HFFc6 (cell line): ENCODE measurements at regions not wholly inside any gene's neighbourhood (a gene's known extent, or its start where the extent isn't known, plus 50 kb on each side); places are given as distances from the start of the nearest gene placed in this dataset.
A peak's percentile ranks its signal among the peaks of the same experiment; 100 is the strongest.

Experiments used
- DNase-seq: peaks from one replicate; pipeline ENCODE4 v3.0.0-alpha.2; 2018
- H3K27ac Mint-ChIP-seq: 2 replicates; pipeline ENCODE4 v1.8.0; 2020; ENCODE audit warnings: mild to moderate bottlenecking, mixed read lengths
- H3K27me3 Mint-ChIP-seq: 2 replicates; pipeline ENCODE4 v1.8.0; 2021; ENCODE audit warnings: mild to moderate bottlenecking, moderate library complexity, mixed read lengths; ENCODE audit not compliant: insufficient read depth
- H3K36me3 Mint-ChIP-seq: 2 replicates; pipeline ENCODE4 v1.8.0; 2021; ENCODE audit warnings: low read depth, mixed read lengths
- H3K4me1 Mint-ChIP-seq: 2 replicates; pipeline ENCODE4 v1.8.0; 2020; ENCODE audit warnings: low read depth, mixed read lengths
- H3K4me3 Mint-ChIP-seq: 2 replicates; pipeline ENCODE4 v1.8.0; 2020; ENCODE audit warnings: mild to moderate bottlenecking, moderate library complexity, mixed read lengths
- H3K9me3 Mint-ChIP-seq: 2 replicates; pipeline ENCODE4 v1.8.0; 2020; ENCODE audit warnings: mild to moderate bottlenecking, mixed read lengths
- TF ChIP-seq, protein P1 (sequence below): fragments of 200-600 bp; sonication (generic); IDR thresholded peaks from 2 replicates; pipeline ENCODE4 v1.5.0; 2021; ENCODE audit warnings: antibody characterized with exemption, mild to moderate bottlenecking

DNA sequence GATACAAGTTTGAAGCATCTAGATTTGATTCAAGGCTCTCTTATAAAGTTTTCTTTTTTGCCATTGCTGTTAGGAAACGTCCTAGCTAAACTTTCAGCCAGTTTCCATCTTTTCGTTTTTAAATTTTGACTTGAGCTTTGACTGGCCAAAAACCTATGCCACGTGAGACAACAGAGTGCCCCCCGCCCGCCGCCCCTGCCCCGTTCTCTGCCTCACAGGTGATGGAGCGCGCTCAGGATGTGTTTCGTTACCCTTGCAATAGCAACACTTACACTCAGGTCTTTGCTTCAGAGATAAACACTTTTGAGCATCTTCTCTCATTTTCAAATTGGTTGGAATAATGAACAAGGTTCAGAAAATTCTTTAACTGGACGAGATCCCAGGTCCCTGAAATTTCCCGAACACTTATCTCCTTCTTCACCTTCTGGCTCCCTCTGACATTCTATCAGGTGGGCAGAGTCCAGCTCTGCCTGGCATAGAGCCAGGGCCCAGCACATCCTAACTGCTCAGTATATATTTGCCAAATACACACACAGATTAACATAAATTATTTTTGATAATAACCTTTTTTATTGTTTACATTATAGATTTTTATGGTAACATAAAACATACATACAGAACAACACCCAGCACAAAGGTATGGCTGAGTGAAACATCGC, 301.1 kb downstream of the IRS2 start:
- TF ChIP-seq, protein P1, sequence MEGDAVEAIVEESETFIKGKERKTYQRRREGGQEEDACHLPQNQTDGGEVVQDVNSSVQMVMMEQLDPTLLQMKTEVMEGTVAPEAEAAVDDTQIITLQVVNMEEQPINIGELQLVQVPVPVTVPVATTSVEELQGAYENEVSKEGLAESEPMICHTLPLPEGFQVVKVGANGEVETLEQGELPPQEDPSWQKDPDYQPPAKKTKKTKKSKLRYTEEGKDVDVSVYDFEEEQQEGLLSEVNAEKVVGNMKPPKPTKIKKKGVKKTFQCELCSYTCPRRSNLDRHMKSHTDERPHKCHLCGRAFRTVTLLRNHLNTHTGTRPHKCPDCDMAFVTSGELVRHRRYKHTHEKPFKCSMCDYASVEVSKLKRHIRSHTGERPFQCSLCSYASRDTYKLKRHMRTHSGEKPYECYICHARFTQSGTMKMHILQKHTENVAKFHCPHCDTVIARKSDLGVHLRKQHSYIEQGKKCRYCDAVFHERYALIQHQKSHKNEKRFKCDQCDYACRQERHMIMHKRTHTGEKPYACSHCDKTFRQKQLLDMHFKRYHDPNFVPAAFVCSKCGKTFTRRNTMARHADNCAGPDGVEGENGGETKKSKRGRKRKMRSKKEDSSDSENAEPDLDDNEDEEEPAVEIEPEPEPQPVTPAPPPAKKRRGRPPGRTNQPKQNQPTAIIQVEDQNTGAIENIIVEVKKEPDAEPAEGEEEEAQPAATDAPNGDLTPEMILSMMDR = no peak
- H3K27me3 Mint-ChIP-seq = peaks cover 2% of the 10 kb centered on the region
- H3K4me1 Mint-ChIP-seq = peaks cover 9% of the 10 kb centered on the region
- H3K36me3 Mint-ChIP-seq = no peaks in the 10 kb centered on the region
- H3K27ac Mint-ChIP-seq = no peak overlapping the region
- H3K9me3 Mint-ChIP-seq = no peaks in the 10 kb centered on the region; the same call in 1 of the 2 replicates
- DNase-seq = no peak
- H3K4me3 Mint-ChIP-seq = no peak overlapping the region

DNA sequence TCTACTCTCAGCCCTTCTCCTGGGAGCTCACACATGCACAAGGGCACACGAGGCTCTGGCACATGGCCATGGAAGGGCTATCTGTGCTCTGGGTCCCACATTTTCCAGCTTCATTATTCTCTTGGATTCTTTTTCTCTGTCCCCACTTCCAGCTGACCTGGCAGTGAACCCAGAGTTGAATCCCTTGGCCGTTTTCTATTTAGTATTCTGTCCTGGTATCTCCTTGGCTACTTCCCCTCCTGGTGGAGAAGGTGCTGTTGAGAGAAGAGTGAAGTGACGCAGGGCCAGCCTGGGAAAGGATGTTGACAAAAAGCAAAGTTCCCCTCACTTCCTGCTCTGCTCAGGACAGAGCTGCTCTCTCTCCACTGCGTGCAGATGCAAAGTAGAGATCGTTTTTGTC, 303.1 kb downstream of the IRS2 start:
- peaks cover 2% of the 10 kb centered on the region for H3K27me3 Mint-ChIP-seq
- no peaks in the 10 kb centered on the region; the same call in 1 of the 2 replicates for H3K9me3 Mint-ChIP-seq
- TF ChIP-seq, protein P1 = no peak
- no peak overlapping the region for H3K27ac Mint-ChIP-seq
- H3K4me1 Mint-ChIP-seq = peaks cover 15% of the 10 kb centered on the region
- no peak for DNase-seq
- H3K36me3 Mint-ChIP-seq = no peaks in the 10 kb centered on the region
- H3K4me3 Mint-ChIP-seq = no peak overlapping the region

DNA sequence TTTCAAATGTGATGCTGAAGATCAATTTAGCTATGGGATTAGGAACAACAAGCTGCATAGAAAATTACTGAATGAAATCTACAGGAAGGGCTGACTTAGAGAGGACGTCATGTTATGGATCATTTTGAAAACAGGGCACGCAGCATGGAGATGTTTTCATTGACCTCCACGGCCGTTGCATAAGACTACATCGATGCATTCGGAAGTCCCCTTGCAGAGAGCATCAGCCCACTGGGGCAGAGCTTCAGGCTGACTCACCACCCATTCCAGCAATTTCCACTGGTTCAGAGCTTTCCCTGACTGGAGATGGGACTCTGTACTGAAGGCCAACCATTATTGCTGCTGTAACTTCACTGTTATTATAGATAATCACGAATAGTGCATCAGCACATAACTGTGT, 305.3 kb downstream of the IRS2 start:
- Mint-ChIP-seq H3K27me3 (peaks cover 6% of the 10 kb centered on the region; the same call in 1 of the 2 replicates), H3K27ac (no peak overlapping the region), H3K9me3 (no peaks in the 10 kb centered on the region), H3K4me3 (no peak overlapping the region), H3K4me1 (peaks cover 23% of the 10 kb centered on the region), H3K36me3 (no peaks in the 10 kb centered on the region)
- TF ChIP-seq, protein P1 = no peak
- DNase-seq = no peak

DNA sequence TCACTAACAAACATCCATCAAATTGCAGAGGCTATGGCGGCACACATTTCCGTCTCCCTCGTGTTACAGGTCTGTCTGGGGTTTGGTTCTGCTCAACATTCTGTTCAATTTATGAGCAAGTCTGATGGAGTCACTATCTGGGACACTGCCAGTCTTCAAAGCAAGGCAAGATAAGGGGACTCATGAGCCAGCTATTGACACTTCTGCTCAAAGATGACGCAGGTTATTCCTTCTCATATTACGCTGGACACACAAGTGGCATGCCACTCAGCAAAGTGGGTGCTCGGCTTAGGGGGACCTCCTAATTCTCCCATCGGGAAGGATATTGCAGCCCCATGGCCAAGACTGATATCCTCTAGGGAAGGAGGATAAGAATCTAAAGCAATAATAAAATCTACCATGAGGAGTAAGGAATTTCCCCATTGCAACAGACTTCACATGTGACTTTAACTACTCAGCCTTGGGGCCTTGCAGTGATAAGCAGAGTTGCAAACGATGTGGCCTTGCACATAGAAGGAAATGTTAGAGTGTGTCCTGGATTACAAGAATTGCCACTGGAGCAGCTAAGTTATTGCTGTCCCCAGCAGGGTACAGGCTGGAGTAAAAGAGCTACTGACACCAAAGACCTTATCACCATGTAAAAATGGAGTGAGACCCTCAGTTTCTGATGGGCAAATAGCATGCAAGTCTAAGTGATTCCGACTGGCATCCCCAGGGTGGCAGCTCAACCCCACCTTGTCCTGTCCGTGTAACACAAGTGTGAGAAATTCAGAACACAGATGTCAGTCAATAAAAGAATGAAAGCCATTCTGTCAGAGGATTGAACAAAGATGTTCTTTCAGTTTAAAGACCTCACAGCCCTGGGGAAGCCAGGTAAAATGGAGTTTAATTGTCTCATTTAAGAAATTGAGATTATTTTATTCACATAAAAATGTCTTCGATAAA, 306.1 kb downstream of the IRS2 start:
- Mint-ChIP-seq H3K27ac (no peak overlapping the region), H3K4me3 (no peak overlapping the region), H3K27me3 (peaks cover 6% of the 10 kb centered on the region; the same call in 1 of the 2 replicates), H3K36me3 (no peaks in the 10 kb centered on the region), H3K9me3 (no peaks in the 10 kb centered on the region), H3K4me1 (peaks cover 27% of the 10 kb centered on the region)
- TF ChIP-seq, protein P1 = no peak
- peak; percentile 18 for DNase-seq

DNA sequence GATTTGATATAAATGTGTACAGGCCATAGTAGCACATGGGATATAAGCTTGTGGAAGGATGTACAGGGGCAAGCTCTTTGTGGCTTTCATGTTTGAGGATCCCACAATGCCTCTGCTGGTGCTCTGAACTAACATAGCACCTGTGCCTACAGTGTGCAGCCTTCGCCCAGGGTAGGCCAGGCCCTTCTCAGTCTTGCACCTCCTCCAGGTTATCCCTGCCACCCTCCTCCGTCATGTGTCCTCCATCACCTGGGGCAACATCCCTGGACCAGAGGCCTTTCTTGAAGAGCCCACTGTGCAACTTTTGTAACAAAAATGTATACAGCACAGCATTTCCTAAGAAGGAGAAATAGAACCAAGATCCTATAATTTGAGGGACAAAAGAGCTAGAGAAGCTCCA, 306.8 kb downstream of the IRS2 start:
- Mint-ChIP-seq H3K4me1 (peaks cover 27% of the 10 kb centered on the region), H3K4me3 (no peak overlapping the region), H3K36me3 (no peaks in the 10 kb centered on the region), H3K27me3 (peaks cover 6% of the 10 kb centered on the region; the same call in 1 of the 2 replicates), H3K9me3 (no peaks in the 10 kb centered on the region), H3K27ac (no peak overlapping the region)
- DNase-seq = no peak
- TF ChIP-seq, protein P1 = no peak
